Neural progenitor cell (in vitro differentiated cells): ENCODE measurements at regions not wholly inside any gene's neighbourhood (a gene's known extent, or its start where the extent isn't known, plus 50 kb on each side); places are given as distances from the start of the nearest gene placed in this dataset.

ENCODE experiments used
- EZH2 ChIP-seq: fragments of 200-600 bp; sonication (generic); IDR thresholded peaks from 2 replicates; pipeline ENCODE4 v1.6.1; 2017; ENCODE audit warnings: antibody characterized with exemption, mild to moderate bottlenecking, moderate library complexity
- EZH2phosphoT487 ChIP-seq: fragments of 200-600 bp; sonication (generic); IDR thresholded peaks from 2 replicates; pipeline ENCODE4 v1.6.1; 2017; ENCODE audit warnings: antibody characterized with exemption
- TF ChIP-seq, protein P1 (sequence below): fragments of 200-600 bp; sonication (generic); IDR thresholded peaks from 2 replicates; pipeline ENCODE4 v1.5.1; 2017; ENCODE audit warnings: antibody characterized with exemption, mild to moderate bottlenecking

DNA sequence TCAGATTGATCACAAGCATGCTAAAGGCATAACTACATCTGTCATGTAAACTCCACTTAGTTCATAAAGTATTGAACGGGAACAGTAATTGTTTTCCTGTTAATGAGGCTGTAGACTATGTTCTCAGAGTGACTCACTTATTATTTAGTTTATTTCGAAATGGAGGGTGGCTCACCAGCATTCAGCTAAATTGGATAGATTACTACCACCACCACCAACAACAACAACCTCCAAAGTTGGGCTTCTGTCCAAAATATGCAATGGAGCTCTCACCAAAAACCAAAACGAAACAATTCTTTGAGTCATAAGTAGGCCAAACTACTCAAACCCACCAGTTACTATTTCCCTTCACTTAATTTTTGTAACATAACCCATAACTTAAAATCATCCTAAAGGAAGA, 127.9 kb upstream of the NRBF2 start:
- TF ChIP-seq, protein P1, sequence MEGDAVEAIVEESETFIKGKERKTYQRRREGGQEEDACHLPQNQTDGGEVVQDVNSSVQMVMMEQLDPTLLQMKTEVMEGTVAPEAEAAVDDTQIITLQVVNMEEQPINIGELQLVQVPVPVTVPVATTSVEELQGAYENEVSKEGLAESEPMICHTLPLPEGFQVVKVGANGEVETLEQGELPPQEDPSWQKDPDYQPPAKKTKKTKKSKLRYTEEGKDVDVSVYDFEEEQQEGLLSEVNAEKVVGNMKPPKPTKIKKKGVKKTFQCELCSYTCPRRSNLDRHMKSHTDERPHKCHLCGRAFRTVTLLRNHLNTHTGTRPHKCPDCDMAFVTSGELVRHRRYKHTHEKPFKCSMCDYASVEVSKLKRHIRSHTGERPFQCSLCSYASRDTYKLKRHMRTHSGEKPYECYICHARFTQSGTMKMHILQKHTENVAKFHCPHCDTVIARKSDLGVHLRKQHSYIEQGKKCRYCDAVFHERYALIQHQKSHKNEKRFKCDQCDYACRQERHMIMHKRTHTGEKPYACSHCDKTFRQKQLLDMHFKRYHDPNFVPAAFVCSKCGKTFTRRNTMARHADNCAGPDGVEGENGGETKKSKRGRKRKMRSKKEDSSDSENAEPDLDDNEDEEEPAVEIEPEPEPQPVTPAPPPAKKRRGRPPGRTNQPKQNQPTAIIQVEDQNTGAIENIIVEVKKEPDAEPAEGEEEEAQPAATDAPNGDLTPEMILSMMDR = no peak
- TF ChIP-seq EZH2phosphoT487 (no peak), EZH2 (no peak)
